OCI-LY3 (cell line): ENCODE measurements at regions not wholly inside any gene's neighbourhood (a gene's known extent, or its start where the extent isn't known, plus 50 kb on each side); places are given as distances from the start of the nearest gene placed in this dataset.

Source experiments
- EZH2phosphoT487 ChIP-seq: fragments of 200-600 bp; shearing (Covaris generic); IDR thresholded peaks from 2 replicates; pipeline ENCODE4 v1.6.1; 2018; ENCODE audit warnings: antibody characterized with exemption, mixed run types, low read depth
- TF ChIP-seq, protein P1 (sequence below): fragments of 200-600, 300-600 bp; sonication (generic); IDR thresholded peaks from 2 replicates; pipeline ENCODE4 v1.5.1; 2014; ENCODE audit warnings: antibody characterized with exemption, low read length, low read depth

DNA sequence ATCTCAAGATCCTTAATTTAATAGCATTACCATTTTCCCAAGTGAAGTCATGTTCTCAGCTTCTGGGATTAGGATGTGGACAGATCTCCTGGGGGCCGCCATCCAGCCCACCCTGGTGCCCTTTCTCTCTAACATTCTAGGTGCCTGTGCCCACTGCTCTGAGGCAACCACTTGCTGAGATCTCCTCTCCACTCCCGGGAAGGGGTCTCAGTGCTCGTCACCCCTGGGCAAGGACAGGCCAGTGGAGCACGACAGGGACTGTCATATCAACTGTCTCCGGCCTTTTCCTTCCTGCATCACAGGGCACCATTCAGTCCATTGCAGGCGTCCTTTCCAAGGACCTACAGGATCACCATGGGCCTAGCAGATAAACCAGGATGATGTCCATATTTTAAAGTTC lies 304.8 kb downstream of the AJAP1 start:
- TF ChIP-seq, protein P1, sequence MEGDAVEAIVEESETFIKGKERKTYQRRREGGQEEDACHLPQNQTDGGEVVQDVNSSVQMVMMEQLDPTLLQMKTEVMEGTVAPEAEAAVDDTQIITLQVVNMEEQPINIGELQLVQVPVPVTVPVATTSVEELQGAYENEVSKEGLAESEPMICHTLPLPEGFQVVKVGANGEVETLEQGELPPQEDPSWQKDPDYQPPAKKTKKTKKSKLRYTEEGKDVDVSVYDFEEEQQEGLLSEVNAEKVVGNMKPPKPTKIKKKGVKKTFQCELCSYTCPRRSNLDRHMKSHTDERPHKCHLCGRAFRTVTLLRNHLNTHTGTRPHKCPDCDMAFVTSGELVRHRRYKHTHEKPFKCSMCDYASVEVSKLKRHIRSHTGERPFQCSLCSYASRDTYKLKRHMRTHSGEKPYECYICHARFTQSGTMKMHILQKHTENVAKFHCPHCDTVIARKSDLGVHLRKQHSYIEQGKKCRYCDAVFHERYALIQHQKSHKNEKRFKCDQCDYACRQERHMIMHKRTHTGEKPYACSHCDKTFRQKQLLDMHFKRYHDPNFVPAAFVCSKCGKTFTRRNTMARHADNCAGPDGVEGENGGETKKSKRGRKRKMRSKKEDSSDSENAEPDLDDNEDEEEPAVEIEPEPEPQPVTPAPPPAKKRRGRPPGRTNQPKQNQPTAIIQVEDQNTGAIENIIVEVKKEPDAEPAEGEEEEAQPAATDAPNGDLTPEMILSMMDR: no peak
- TF ChIP-seq EZH2phosphoT487: no peak
